ENCODE measurements at regions not wholly inside any gene's neighbourhood (a gene's known extent, or its start where the extent isn't known, plus 50 kb on each side); places are given as distances from the start of the nearest gene placed in this dataset.

- Histone ChIP-seq H4K20me1 (ENCODE audit: insufficient read depth, low read depth, low read length) (no peaks in the 10 kb centered on the region), H3K27ac (ENCODE audit: low read length) (no peak overlapping the region), H3K4me3 (ENCODE audit: low read length) (no peak overlapping the region), H3K4me2 (ENCODE audit: low read depth, low read length, poor library complexity, severe bottlenecking) (no peak overlapping the region), H3K9me3 (ENCODE audit: low read length) (peaks cover 24% of the 10 kb centered on the region), H3K4me1 (ENCODE audit: low read length) (no peaks in the 10 kb centered on the region), H3K9ac (ENCODE audit: low read length) (no peak overlapping the region), H3K36me3 (ENCODE audit: insufficient read depth, low read length) (no peaks in the 10 kb centered on the region), H3K9me2 (replicated peaks; ENCODE audit: insufficient read depth, low read length) (no peaks in the 10 kb centered on the region), H3K27me3 (ENCODE audit: low read length) (no peaks in the 10 kb centered on the region), H3K79me2 (ENCODE audit: low read length) (no peaks in the 10 kb centered on the region), H2AFZ (ENCODE audit: low read length) (no peak overlapping the region)
- no peak for DNase-seq
Measured at GRCh38 chr2:156647377-156648010, 211.3 kb downstream of the GPD2 start.

- H3K27me3 ChIP-seq (ENCODE audit: low read length), result no peaks in the 10 kb centered on the region
- H3K9me3 ChIP-seq (ENCODE audit: low read length), result peaks cover 23% of the 10 kb centered on the region
- H2AFZ ChIP-seq (ENCODE audit: low read length), result no peak overlapping the region
- H3K4me2 ChIP-seq (ENCODE audit: low read depth, low read length, poor library complexity, severe bottlenecking), result no peak overlapping the region
- H4K20me1 ChIP-seq (ENCODE audit: insufficient read depth, low read depth, low read length), result no peaks in the 10 kb centered on the region
- no peaks in the 10 kb centered on the region for H3K36me3 ChIP-seq (ENCODE audit: insufficient read depth, low read length)
- H3K9me2 ChIP-seq (replicated peaks; ENCODE audit: insufficient read depth, low read length), result no peaks in the 10 kb centered on the region
- DNase-seq, result no peak
- H3K4me3 ChIP-seq (ENCODE audit: low read length), result no peak overlapping the region
- H3K4me1 ChIP-seq (ENCODE audit: low read length), result no peaks in the 10 kb centered on the region
- no peaks in the 10 kb centered on the region for H3K79me2 ChIP-seq (ENCODE audit: low read length)
- H3K27ac ChIP-seq (ENCODE audit: low read length), result no peak overlapping the region
- H3K9ac ChIP-seq (ENCODE audit: low read length), result no peak overlapping the region
Measured at GRCh38 chr2:156648522-156648921, 212.3 kb downstream of the GPD2 start.

GRCh38 chr2:156649596-156649995 lies 213.4 kb downstream of the GPD2 start:
- Histone ChIP-seq H3K9ac (ENCODE audit: low read length) (no peak overlapping the region), H4K20me1 (ENCODE audit: insufficient read depth, low read depth, low read length) (no peaks in the 10 kb centered on the region), H3K27ac (ENCODE audit: low read length) (no peak overlapping the region), H3K4me1 (ENCODE audit: low read length) (no peaks in the 10 kb centered on the region), H3K9me3 (ENCODE audit: low read length) (peaks cover 26% of the 10 kb centered on the region), H3K36me3 (ENCODE audit: insufficient read depth, low read length) (no peaks in the 10 kb centered on the region), H3K9me2 (replicated peaks; ENCODE audit: insufficient read depth, low read length) (no peaks in the 10 kb centered on the region), H3K4me2 (ENCODE audit: low read depth, low read length, poor library complexity, severe bottlenecking) (no peak overlapping the region), H3K4me3 (ENCODE audit: low read length) (no peak overlapping the region), H3K27me3 (ENCODE audit: low read length) (no peaks in the 10 kb centered on the region), H2AFZ (ENCODE audit: low read length) (no peak overlapping the region), H3K79me2 (ENCODE audit: low read length) (no peaks in the 10 kb centered on the region)
- no peak for DNase-seq

GRCh38 chr2:156652691-156653090 lies 216.5 kb downstream of the GPD2 start:
- H3K79me2 ChIP-seq (ENCODE audit: low read length), result no peaks in the 10 kb centered on the region
- H3K9me3 ChIP-seq (ENCODE audit: low read length), result peaks cover 31% of the 10 kb centered on the region
- no peak overlapping the region for H3K9ac ChIP-seq (ENCODE audit: low read length)
- no peak overlapping the region for H3K4me3 ChIP-seq (ENCODE audit: low read length)
- H2AFZ ChIP-seq (ENCODE audit: low read length), result no peak overlapping the region
- no peak overlapping the region for H3K4me2 ChIP-seq (ENCODE audit: low read depth, low read length, poor library complexity, severe bottlenecking)
- no peak overlapping the region for H3K27ac ChIP-seq (ENCODE audit: low read length)
- H3K9me2 ChIP-seq (replicated peaks; ENCODE audit: insufficient read depth, low read length), result no peaks in the 10 kb centered on the region
- no peak for DNase-seq
- H3K27me3 ChIP-seq (ENCODE audit: low read length), result no peaks in the 10 kb centered on the region
- no peaks in the 10 kb centered on the region for H4K20me1 ChIP-seq (ENCODE audit: insufficient read depth, low read depth, low read length)
- no peaks in the 10 kb centered on the region for H3K4me1 ChIP-seq (ENCODE audit: low read length)
- no peaks in the 10 kb centered on the region for H3K36me3 ChIP-seq (ENCODE audit: insufficient read depth, low read length)

- H3K79me2 ChIP-seq (ENCODE audit: low read length), result no peaks in the 10 kb centered on the region
- no peaks in the 10 kb centered on the region for H3K36me3 ChIP-seq (ENCODE audit: insufficient read depth, low read length)
- no peak overlapping the region for H3K27ac ChIP-seq (ENCODE audit: low read length)
- peaks cover 31% of the 10 kb centered on the region for H3K9me3 ChIP-seq (ENCODE audit: low read length)
- DNase-seq, result no peak
- H2AFZ ChIP-seq (ENCODE audit: low read length), result no peak overlapping the region
- no peaks in the 10 kb centered on the region for H4K20me1 ChIP-seq (ENCODE audit: insufficient read depth, low read depth, low read length)
- H3K4me1 ChIP-seq (ENCODE audit: low read length), result no peaks in the 10 kb centered on the region
- no peaks in the 10 kb centered on the region for H3K9me2 ChIP-seq (replicated peaks; ENCODE audit: insufficient read depth, low read length)
- H3K27me3 ChIP-seq (ENCODE audit: low read length), result no peaks in the 10 kb centered on the region
- H3K4me3 ChIP-seq (ENCODE audit: low read length), result no peak overlapping the region
- no peak overlapping the region for H3K9ac ChIP-seq (ENCODE audit: low read length)
- H3K4me2 ChIP-seq (ENCODE audit: low read depth, low read length, poor library complexity, severe bottlenecking), result no peak overlapping the region
Measured at GRCh38 chr2:156653675-156654074, 217.5 kb downstream of the GPD2 start.

GRCh38 chr2:156657809-156658208 lies 221.6 kb downstream of the GPD2 start:
- no peaks in the 10 kb centered on the region for H3K4me1 ChIP-seq (ENCODE audit: low read length)
- H3K27me3 ChIP-seq (ENCODE audit: low read length), result no peaks in the 10 kb centered on the region
- H3K27ac ChIP-seq (ENCODE audit: low read length), result no peak overlapping the region
- DNase-seq, result no peak
- H2AFZ ChIP-seq (ENCODE audit: low read length), result no peak overlapping the region
- H4K20me1 ChIP-seq (ENCODE audit: insufficient read depth, low read depth, low read length), result no peaks in the 10 kb centered on the region
- no peaks in the 10 kb centered on the region for H3K79me2 ChIP-seq (ENCODE audit: low read length)
- H3K9ac ChIP-seq (ENCODE audit: low read length), result no peak overlapping the region
- no peaks in the 10 kb centered on the region for H3K9me2 ChIP-seq (replicated peaks; ENCODE audit: insufficient read depth, low read length)
- no peak overlapping the region for H3K4me2 ChIP-seq (ENCODE audit: low read depth, low read length, poor library complexity, severe bottlenecking)
- no peak overlapping the region for H3K4me3 ChIP-seq (ENCODE audit: low read length)
- no peaks in the 10 kb centered on the region for H3K36me3 ChIP-seq (ENCODE audit: insufficient read depth, low read length)
- peaks cover 34% of the 10 kb centered on the region for H3K9me3 ChIP-seq (ENCODE audit: low read length)

- no peak overlapping the region for H3K4me3 ChIP-seq (ENCODE audit: low read length)
- peaks cover 32% of the 10 kb centered on the region for H3K9me3 ChIP-seq (ENCODE audit: low read length)
- no peaks in the 10 kb centered on the region for H3K4me1 ChIP-seq (ENCODE audit: low read length)
- no peaks in the 10 kb centered on the region for H3K36me3 ChIP-seq (ENCODE audit: insufficient read depth, low read length)
- no peaks in the 10 kb centered on the region for H3K27me3 ChIP-seq (ENCODE audit: low read length)
- no peak overlapping the region for H2AFZ ChIP-seq (ENCODE audit: low read length)
- DNase-seq, result no peak
- H3K4me2 ChIP-seq (ENCODE audit: low read depth, low read length, poor library complexity, severe bottlenecking), result no peak overlapping the region
- no peak overlapping the region for H3K27ac ChIP-seq (ENCODE audit: low read length)
- no peaks in the 10 kb centered on the region for H3K9me2 ChIP-seq (replicated peaks; ENCODE audit: insufficient read depth, low read length)
- H3K79me2 ChIP-seq (ENCODE audit: low read length), result no peaks in the 10 kb centered on the region
- H3K9ac ChIP-seq (ENCODE audit: low read length), result no peak overlapping the region
- H4K20me1 ChIP-seq (ENCODE audit: insufficient read depth, low read depth, low read length), result no peaks in the 10 kb centered on the region
Measured at GRCh38 chr2:156659694-156660093, 223.5 kb downstream of the GPD2 start.

- H3K79me2 ChIP-seq (ENCODE audit: low read length), result no peaks in the 10 kb centered on the region
- H3K36me3 ChIP-seq (ENCODE audit: insufficient read depth, low read length), result no peaks in the 10 kb centered on the region
- peaks cover 30% of the 10 kb centered on the region for H3K9me3 ChIP-seq (ENCODE audit: low read length)
- H3K27ac ChIP-seq (ENCODE audit: low read length), result no peak overlapping the region
- H4K20me1 ChIP-seq (ENCODE audit: insufficient read depth, low read depth, low read length), result no peaks in the 10 kb centered on the region
- no peaks in the 10 kb centered on the region for H3K27me3 ChIP-seq (ENCODE audit: low read length)
- no peaks in the 10 kb centered on the region for H3K9me2 ChIP-seq (replicated peaks; ENCODE audit: insufficient read depth, low read length)
- H3K4me1 ChIP-seq (ENCODE audit: low read length), result no peaks in the 10 kb centered on the region
- DNase-seq, result no peak
- H3K9ac ChIP-seq (ENCODE audit: low read length), result no peak overlapping the region
- no peak overlapping the region for H3K4me3 ChIP-seq (ENCODE audit: low read length)
- H2AFZ ChIP-seq (ENCODE audit: low read length), result no peak overlapping the region
- no peak overlapping the region for H3K4me2 ChIP-seq (ENCODE audit: low read depth, low read length, poor library complexity, severe bottlenecking)
Measured at GRCh38 chr2:156663757-156664409, 227.7 kb downstream of the GPD2 start.
